ENCODE measurements at regions not wholly inside any gene's neighbourhood (a gene's known extent, or its start where the extent isn't known, plus 50 kb on each side); places are given as distances from the start of the nearest gene placed in this dataset.

DNA sequence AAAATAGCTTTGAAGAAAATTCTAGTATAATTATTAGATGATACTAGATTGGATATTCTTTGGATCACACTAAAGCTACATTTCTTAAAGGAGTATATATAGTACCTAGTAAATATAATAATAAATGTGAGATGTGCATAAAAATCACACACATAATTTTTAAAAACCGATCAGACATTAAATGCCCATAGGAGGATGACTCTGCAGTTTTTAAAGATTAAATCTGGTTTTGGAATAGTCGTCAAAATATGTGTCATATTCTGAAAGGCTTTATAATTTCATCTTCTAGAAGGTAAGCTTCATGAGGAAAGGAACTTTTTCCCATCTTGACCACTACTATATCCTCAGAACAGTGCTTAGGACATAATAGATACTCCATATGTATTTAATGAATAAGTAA is 169.0 kb downstream of the NRIP1 start:
- TF ChIP-seq, protein P1, sequence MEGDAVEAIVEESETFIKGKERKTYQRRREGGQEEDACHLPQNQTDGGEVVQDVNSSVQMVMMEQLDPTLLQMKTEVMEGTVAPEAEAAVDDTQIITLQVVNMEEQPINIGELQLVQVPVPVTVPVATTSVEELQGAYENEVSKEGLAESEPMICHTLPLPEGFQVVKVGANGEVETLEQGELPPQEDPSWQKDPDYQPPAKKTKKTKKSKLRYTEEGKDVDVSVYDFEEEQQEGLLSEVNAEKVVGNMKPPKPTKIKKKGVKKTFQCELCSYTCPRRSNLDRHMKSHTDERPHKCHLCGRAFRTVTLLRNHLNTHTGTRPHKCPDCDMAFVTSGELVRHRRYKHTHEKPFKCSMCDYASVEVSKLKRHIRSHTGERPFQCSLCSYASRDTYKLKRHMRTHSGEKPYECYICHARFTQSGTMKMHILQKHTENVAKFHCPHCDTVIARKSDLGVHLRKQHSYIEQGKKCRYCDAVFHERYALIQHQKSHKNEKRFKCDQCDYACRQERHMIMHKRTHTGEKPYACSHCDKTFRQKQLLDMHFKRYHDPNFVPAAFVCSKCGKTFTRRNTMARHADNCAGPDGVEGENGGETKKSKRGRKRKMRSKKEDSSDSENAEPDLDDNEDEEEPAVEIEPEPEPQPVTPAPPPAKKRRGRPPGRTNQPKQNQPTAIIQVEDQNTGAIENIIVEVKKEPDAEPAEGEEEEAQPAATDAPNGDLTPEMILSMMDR (IDR thresholded peaks at IDR 0.05), result no peak
- no peak for TF ChIP-seq POLR2AphosphoS5 (IDR thresholded peaks at IDR 0.05)
